ENCODE measurements at regions not wholly inside any gene's neighbourhood (a gene's known extent, or its start where the extent isn't known, plus 50 kb on each side); places are given as distances from the start of the nearest gene placed in this dataset.

GRCh38 chr14:98133806-98134205, 1138.2 kb downstream of the BCL11B start:
- no peak for ATAC-seq (ENCODE audit: poor library complexity)
- intact Hi-C loops (cut with DNase I), result no loop called here

GRCh38 chr14:98136012-98136789, 1135.8 kb downstream of the BCL11B start:
- intact Hi-C loops (cut with DNase I), result no loop called here
- no peak for DNase-seq
- ATAC-seq (ENCODE audit: poor library complexity), result no peak

More at GRCh38 chr14:98133806-98134205, 1138.2 kb downstream of the BCL11B start:
- DNase-seq, result no peak

GRCh38 chr14:98137131-98138025, 1134.6 kb downstream of the BCL11B start:
- ATAC-seq (ENCODE audit: poor library complexity) (no peak), DNase-seq (no peak)
- intact Hi-C loops (cut with DNase I), result no loop called here

DNA sequence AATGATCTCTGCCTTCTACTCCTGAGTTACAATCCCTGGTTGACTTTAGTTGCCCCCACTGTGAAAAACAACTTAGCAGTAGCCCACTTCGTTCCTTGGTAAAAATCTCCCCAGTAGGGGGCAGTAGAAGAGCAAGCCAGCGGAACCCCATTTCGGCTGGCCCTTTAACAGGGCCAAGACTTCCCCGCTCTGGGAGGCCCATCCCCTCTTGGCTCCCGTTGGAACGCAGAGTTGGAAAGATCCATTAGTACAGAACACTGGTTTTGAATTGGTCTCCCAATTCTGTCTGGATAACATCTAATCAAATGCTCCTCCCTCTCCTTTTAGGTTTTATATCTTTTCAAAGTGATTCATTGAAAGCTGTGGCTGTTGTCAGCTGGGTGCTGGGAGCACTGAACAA, 1133.3 kb downstream of the BCL11B start:
- DNase-seq, result no peak
- no peak for ATAC-seq (ENCODE audit: poor library complexity)
- intact Hi-C loops (cut with DNase I), result no loop called here

- DNase-seq, result no peak
- no peak for ATAC-seq (ENCODE audit: poor library complexity)
- intact Hi-C loops (cut with DNase I), result no loop called here
These were observed 1131.0 kb downstream of the BCL11B start for GRCh38 chr14:98140862-98141530.

- DNase-seq, result no peak
- no peak for ATAC-seq (ENCODE audit: poor library complexity)
- intact Hi-C loops (cut with DNase I), result no loop called here
These were observed 1128.4 kb downstream of the BCL11B start for GRCh38 chr14:98143566-98143965.

DNA sequence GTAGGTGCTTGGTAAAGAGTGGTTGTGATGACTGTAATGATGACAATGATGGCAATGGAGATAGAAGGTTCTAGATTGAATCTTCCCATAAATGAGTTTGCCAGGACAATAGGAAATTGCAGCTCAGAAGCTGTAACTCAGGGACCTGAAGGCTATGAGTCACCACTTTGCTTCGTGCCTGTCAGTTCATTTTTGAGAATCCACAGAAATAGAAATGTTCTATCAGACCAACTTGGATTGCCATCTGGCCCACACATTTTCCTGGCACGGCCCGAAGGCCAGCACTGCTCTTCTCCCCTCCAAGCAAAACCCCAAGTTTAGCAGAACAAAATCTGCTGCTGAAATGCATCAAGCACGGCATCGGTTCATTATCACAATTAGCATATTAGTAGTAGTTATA, 1127.0 kb downstream of the BCL11B start:
- DNase-seq (no peak), ATAC-seq (ENCODE audit: poor library complexity) (no peak)
- intact Hi-C loops (cut with DNase I), result no loop called here

- ATAC-seq (ENCODE audit: poor library complexity), result no peak
- intact Hi-C loops (cut with DNase I), result no loop called here
- DNase-seq, result no peak
These were observed 1125.6 kb downstream of the BCL11B start for GRCh38 chr14:98146416-98146815.

DNA sequence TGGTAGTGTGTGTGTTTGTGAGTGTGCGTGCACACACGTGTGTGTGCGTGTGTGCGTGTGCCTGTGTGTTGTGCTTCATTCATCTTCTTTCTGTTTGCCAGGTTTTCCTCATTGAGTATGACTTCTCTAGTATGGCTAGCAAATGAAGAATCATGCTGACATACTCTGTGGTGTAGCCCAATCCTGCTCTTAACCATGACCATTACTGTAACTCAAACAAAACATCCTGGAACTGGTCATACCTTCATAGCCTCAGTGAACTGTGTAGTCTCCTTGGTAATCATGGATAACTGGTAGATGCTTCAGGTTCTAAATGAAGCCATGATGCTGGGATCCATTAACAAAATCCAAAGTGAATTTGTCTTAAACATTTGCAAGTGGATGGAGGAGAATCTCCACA, 1117.7 kb downstream of the BCL11B start:
- no peak for DNase-seq
- no peak for ATAC-seq (ENCODE audit: poor library complexity)
- intact Hi-C loops (cut with DNase I), result no loop called here

- no peak for DNase-seq
- ATAC-seq (ENCODE audit: poor library complexity), result no peak
- intact Hi-C loops (cut with DNase I), result no loop called here
These were observed 1115.6 kb downstream of the BCL11B start for GRCh38 chr14:98156411-98156810.

DNA sequence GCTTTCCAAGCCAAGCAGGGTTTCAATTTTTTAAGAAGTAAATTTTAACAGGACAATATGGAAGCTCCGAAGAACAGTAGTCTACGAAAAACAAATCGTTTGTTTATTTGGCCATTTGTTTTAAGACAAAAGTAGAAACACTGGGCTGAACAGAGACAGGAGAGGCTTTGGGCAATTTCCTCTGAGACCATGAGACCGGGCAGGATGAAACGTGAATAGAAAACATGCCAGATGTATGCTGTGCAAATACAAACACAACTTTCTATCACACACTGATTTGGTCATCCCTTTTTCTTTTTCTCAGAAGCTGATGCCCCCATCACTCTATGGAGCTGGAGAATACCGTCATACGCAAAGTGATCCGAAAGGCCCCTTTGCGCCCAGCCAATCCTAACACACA, 1111.1 kb downstream of the BCL11B start:
- ATAC-seq (ENCODE audit: poor library complexity) (no peak), DNase-seq (no peak)
- intact Hi-C loops (cut with DNase I), result no loop called here

DNA sequence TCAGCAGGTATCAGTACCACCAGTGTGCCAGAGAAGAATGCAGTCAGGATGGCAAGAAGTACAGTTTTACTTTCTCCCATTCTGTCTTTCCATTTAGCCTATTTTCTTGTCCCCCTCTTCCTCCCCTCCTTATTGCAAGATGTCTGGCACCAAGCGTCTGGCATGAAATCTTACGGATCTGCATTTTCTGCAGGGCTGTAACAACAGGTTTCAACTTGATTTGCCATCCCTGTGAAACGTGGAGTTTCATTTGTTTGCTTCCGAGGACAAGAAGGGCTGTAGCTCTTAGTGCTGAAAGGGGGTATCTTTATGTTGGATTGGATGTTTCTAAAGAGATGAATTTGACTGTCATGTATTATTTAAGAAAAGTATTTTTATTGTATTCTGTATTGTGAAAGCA, 1110.6 kb downstream of the BCL11B start:
- intact Hi-C loops (cut with DNase I), result no loop called here
- ATAC-seq (ENCODE audit: poor library complexity) (no peak), DNase-seq (no peak)

- intact Hi-C loops (cut with DNase I), result no loop called here
- DNase-seq (no peak), ATAC-seq (ENCODE audit: poor library complexity) (no peak)
These were observed 1108.9 kb downstream of the BCL11B start for GRCh38 chr14:98162856-98163805.

- intact Hi-C loops (cut with DNase I), result no loop called here
- ATAC-seq (ENCODE audit: poor library complexity), result no peak
- DNase-seq, result no peak
These were observed 1108.1 kb downstream of the BCL11B start for GRCh38 chr14:98163873-98164272.

- intact Hi-C loops (cut with DNase I), result no loop called here
- ATAC-seq (ENCODE audit: poor library complexity) (no peak), DNase-seq (no peak)
These were observed 1106.0 kb downstream of the BCL11B start for GRCh38 chr14:98165976-98166375.

DNA sequence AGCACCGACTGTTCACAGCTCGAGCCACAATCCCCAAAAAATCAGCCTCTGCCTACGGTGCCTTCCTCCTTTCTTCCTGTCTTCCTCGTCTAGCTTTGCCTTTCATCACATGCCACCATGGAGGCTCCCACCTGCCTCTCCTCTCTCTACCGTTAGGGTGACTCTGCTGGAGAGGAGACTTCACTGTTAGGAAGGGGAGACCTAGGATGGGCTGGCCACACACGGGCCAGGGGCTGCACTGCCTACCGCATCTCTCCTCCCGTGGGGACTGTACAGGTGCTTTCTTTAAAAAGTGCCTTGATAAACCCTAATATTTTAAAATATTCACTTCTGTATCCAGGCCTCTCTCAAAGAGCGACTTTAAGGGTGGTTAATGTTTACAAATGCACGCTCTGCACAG, 1104.7 kb downstream of the BCL11B start:
- ATAC-seq (ENCODE audit: poor library complexity) (no peak), DNase-seq (no peak)
- intact Hi-C loops (cut with DNase I), result no loop called here

GRCh38 chr14:98167705-98168104, 1104.3 kb downstream of the BCL11B start:
- intact Hi-C loops (cut with DNase I), result no loop called here
- ATAC-seq (ENCODE audit: poor library complexity), result no peak
- no peak for DNase-seq

- ATAC-seq (ENCODE audit: poor library complexity) (no peak), DNase-seq (no peak)
- intact Hi-C loops (cut with DNase I), result no loop called here
These were observed 1103.6 kb downstream of the BCL11B start for GRCh38 chr14:98168211-98168985.
